CD4-positive, alpha-beta T cell treated with Interleukin-2 at 100 ng/mL for 4 hours (primary cell): ENCODE measurements at regions not wholly inside any gene's neighbourhood (a gene's known extent, or its start where the extent isn't known, plus 50 kb on each side); places are given as distances from the start of the nearest gene placed in this dataset.

Experiments used
- DNase-seq: peaks from one replicate; pipeline ENCODE4 v3.0.0-alpha.2; 2020; ENCODE audit warnings: low spot score

DNA sequence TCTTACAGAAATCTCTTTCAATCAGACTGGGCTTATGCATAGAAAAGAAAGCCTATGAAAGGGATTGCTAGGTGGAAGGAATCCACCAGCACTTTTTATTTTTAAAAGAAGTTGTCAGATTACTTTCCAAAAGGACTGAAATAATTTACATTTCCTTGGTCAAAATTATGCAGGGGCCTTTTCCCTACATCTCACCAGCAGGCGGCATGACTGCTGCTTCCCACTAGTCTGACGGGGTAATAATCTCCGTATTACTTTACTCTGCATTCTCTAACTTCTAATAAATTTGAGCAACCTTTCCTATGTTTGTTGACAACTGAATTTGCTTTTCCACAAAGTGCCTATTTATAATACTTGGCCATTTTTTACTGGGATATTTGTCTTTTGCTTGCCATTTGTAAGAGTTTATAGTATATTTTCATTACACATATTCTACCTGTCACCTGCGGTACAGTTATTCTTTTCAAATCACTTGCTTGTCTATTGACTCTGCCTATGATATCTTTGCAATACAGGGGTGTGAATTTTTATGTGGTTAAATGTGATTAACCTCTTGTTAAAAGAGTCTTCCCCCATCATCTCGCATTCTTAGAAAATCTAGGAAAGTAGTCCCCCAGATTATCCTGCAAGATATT lies 51.9 kb upstream of the USP47 start:
- DNase-seq, result no peak

DNA sequence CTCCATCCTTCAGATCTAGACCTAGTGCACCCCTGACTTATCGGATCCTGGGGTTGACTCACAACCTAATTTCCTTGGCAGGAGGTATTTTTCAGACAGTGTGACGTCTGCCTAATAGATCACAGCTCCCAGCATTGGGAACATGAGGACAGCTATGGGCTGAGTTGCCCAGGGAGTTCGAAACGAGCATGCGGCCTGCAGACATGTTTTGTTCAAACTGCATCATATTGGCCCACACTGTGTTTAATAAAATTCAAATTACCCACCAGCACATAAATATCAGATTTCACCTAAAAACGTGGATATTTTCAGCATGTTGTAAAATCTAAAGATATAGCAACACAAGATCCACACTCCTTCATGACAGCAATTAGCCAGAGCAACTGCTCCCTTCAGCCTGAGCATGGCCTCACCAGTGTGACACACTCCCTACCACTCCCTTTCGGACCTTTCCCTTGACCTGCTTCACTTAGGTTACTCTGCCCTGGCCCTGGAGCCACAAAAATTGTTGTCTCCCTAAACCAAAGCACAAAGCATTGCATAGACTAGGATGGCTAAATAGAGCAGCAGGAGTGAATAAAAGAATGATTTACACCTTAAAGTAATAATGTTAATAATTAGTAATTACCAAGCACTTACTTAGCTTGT lies 53.6 kb upstream of the USP47 start:
- no peak for DNase-seq

DNA sequence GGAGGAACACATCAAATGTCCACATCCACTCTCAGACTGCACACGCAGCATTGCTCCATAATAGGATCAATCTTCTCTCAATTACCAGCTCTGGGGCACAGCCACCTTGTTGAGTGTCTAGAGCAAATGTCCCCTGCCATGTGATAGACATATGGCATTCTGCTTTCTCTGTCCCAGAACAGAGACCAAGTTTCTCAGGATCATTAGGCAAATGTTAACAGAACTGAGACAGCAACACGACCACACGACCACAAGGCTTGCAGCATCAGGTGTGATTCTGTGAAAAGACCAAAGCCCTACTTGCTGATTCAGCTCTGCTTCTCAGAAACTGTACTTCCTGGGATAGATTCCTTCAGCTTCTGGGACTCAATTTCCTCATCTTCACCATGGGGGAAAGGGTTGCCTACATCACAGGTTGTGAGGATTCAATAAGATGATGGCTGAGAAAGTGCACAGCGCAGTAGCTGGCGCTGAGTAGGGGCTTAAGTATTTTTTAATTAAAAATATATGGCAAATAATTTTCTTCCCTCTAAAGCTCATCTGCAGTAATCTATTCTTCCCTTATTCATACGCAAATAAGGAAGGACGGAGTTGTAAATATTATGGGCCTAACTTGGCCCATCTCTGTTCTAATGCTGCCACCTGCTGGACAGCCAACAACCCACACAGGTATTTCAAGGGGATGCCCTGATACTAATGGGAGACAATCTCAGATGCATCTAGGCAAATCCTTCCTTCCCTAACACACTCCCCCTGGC lies 54.3 kb upstream of the USP47 start:
- peak; percentile 74 for DNase-seq

DNA sequence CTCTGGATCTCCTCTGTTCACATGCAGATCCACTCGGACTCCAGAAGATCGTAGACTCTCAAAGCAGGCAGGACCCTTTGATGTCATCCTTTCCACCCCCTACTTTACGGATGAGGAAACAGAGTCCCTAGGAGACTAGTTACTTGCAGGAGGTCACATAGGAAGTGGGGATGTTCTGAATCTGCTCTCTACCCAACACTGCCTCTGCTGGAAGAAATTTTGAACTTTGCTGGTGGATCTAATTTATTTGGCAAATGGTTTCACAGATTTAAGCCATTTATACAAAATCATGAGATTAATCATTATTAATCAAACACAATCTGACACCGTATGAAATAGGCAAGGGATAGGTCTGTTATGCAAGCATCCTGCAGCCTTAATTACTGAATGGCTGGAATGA lies 55.0 kb upstream of the USP47 start:
- no peak for DNase-seq

DNA sequence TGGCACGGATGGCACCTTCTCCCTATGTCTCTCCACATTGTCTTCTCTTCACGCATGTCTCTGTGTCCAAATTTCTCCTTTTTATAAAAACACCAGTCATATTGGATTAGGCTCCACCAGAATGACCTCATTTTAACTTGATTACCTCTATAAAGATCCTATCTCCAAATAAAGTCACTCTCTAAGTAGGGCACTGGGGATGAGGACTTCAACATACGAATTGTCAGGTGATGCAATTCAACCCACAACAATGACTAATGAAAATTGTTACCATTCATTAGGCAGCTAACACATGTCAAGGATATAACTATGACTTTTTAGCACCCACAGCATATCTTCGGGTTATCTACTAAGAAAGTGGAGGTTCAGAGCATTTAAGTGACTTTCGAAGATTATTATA lies 55.5 kb upstream of the USP47 start:
- DNase-seq, result no peak

DNA sequence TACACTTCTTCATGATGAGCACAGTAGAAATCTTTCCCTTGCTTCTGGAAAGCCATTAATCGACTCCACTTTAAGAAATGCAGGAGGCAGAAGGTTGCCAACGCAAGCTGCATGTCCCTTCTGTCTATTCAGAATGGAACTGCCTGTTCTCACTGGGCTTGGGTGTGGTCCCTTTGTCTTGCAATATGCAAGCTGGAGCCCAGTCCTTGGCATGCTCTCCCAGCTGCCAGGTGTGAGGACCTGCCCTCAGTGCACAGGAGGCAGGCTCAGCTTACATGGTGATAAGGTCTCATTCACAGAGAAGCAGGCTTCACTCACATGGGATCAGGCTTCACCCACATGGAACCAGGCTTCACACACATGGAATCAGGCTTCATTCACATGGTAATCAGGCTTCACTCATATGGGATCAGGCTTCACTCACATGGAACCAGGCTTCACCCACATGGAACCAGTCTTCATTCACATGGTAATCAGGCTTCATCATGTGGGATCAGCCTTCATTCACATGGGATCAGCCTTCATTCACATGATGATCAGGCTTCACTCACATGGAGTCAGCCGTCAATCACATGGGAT lies 59.2 kb upstream of the USP47 start:
- DNase-seq, result no peak

DNA sequence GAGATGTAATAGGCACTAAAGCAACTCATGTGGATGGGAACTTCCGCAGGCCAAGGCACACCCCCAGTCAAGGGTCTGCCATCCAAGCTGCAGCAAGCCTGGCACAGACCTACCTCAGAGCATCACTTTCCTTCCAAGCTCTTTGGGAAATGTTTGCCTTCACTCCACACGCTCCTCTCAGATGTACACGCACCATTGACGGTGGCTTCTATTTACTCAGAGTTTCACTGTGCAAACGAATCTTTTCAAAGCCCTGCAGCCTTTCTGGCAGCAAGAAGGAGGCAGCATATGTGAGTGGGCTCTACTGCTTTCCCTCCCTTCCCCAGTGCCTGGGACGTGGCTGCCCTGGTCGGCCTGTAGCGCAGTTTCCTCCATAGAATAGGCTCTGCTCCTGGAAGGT lies 60.9 kb upstream of the USP47 start:
- DNase-seq, result no peak

DNA sequence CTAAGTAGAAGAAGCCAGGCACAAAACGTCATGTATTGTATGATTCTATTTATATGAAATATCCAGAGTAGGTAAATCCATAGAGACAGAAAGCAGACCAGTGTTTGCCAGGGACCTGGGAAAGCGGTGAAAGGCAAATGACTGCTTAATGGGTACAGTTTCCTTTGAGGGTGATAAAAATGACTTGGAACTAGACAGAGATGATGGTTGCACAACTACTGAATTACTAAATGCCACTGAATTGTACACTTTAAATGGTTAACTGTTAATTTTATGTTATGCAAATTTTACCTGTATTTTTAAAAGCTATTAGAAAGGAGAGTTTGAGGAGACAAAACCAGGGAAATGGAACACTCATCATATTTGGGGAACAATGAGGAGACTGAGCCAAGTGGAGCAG lies 61.8 kb upstream of the USP47 start:
- DNase-seq, result no peak

DNA sequence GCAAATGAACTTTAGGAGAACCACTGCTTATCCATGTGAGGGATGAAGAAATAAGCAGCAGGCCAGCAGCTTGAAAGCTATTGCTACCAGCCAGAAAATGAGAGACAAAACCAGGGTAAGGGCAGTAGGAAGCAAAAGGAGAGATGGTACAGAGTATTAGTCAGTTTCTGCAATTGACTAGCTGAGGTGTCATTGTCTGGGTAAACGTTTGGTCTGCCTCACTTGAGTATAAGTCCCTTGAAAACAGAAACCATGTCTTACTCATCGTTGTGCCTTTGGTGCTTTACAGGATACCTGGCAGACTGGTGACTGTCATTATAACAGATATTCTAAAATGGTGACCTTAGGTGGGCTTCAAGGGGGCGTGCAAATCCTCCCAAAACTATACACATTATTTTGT lies 63.9 kb upstream of the USP47 start:
- DNase-seq, result no peak

DNA sequence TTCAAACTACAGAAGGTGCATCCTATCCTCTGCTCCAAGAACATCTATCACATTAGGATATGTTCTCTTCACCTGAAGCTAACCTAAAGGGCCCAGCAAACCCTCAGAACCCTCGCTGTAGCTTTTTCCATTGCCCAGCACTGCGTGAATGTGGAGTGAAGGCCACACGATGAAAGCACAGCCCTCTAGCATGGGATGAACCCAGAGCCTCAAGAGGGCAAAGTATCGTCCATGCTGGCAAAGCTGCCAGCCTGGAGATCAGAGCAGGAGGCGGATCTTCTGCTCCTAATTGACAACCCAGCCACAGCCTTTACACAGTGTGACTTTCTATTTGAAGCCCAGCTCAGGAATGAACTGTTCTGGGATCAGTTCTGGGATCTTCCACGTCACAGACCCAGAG lies 65.1 kb upstream of the USP47 start:
- no peak for DNase-seq

DNA sequence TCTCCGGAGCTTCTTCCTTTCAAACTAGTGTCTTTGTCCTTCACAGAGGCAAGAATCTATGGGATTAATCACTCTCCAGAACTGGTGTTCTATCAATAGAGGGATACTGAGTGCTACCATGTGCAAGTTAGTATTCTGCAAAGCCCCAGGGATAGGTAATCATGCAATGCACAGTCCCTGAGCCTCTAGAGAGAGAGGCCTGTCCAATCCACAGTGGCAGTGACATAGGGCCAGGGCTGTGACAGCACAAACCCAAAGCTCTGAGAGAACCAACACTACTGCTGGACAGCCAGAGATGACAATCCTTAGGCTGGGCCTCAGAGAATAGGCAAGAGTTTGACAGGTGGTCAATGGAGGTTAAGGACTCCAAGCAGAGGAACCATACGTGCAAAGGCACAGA lies 66.8 kb upstream of the USP47 start:
- no peak for DNase-seq

DNA sequence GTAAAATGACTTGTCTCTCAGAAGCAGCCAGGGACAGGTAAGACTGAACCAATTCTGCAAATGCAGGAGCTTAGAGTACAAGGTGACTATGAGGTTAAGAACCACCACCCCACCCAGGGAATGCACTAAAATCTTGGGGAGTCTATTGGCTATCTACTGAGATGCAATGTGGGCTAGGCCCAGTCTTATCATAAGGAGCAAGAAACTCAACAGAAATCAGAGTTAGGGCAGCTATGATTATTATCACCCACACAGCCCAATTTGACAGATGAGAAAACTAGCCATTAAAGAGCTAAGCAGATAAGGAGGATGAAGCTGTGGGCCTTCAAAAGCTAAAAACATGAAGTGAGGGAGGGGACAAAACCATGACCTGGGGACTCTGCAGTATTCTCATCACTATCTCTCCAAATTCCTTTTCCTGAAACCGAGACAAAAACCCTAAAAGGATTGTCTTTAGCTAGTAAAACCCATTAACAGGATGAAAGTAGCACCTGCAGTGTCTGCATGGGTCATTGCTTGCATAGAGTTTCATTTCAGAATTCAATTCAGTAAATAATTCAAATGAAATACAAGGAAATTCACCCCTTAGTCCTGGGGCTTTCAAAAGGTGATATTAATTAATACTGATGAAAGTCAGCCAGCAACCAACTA lies 68.8 kb upstream of the USP47 start:
- no peak for DNase-seq

DNA sequence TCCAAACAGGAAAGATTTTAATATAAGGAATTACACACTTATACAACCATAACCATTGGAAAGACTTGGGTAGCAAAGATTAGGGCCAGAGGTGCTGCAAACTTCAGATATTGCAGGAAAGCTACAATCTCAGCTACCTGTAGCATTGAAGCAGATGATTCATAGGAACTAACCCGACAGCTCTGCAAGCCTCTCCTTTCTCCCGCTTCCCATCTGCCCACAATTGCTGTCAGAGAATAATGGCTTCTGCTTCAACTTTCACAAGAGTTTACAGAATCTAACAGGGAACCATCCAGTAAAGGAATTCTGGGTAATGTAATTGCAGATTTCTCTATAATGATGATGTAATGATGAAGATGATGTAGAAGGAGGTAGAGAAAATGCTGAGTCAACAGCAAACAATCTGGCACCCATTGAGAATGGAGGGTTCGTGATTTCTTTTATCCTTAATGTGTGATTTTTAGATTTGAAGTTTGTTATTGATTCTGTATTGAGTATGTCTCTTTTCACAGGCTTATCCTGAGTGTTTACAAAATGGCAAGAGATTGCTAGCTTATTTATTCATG lies 70.8 kb upstream of the USP47 start:
- DNase-seq, result no peak

DNA sequence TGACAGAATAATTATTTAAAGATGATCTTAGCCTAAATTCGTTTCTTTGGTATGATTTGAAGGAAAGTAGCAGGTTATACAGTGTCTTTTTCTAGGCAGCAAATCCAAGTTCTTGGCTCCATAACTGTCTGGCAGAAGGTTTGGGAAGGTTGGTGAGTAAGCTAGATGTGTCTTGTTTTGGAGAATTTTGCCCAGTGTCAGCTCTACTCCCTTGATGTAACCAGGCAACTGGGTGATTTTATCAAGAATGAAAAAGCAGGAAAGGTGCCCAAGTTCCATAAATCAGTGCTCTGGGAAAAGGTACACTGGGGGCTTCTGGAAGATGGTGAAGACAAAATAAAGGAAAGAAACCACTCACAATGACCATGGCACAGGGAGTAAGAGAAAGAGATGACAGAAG lies 71.5 kb upstream of the USP47 start:
- no peak for DNase-seq

DNA sequence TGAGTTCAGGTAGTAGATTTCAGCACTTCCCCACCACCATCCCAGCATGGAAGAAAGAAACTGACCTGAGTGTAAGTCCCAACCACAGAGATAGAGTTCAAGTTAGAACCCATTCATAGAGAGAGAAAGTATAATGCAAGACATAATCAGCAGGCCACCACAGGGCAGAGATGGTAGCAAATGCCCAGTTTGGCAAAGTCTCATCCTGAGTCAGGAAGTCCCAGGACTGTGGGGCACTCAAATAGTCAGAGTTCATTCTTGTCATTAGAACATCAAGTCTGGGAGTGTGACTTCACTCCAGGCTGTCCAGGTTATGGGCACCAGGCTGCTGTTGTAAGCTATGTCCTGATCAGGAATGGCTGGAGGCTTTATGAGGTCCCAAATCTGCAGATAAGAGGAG lies 72.0 kb upstream of the USP47 start:
- no peak for DNase-seq

DNA sequence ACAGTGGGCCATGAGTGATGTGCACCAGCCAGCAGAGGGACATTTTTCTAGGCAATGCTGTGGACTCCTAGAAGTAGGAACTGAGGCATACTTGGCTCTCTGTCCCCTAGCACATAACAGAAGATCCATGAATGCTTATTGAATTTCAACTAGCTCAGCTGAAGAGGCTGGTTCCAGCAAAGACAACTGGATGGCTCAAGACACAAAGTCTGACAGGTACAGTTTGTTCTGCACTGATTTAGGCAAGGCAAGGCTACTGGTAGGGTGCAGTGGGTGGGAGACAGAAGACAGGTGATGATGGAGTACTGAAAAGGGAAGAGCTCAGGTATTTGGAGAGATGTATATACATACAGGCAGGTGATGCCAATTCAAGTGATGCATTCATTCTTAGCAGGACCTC lies 72.4 kb upstream of the USP47 start:
- no peak for DNase-seq

DNA sequence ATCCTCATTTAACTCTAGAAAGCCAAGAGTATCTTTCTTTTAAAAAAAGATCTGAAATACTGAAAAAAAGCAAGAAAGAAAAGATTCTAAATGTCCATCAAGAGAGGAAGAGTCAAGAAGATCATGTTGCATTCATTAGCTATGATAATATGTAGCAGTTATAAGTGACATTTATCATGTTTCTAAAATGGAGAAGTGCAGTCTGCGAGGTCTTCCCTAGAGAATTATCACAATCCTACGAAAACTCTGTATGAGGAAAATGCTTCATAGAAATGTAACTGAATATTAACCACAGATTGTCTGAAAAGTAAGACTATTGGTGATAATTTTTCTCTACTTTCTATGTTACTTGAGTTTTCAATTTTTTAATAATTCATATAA lies 77.4 kb upstream of the USP47 start:
- DNase-seq, result no peak

DNA sequence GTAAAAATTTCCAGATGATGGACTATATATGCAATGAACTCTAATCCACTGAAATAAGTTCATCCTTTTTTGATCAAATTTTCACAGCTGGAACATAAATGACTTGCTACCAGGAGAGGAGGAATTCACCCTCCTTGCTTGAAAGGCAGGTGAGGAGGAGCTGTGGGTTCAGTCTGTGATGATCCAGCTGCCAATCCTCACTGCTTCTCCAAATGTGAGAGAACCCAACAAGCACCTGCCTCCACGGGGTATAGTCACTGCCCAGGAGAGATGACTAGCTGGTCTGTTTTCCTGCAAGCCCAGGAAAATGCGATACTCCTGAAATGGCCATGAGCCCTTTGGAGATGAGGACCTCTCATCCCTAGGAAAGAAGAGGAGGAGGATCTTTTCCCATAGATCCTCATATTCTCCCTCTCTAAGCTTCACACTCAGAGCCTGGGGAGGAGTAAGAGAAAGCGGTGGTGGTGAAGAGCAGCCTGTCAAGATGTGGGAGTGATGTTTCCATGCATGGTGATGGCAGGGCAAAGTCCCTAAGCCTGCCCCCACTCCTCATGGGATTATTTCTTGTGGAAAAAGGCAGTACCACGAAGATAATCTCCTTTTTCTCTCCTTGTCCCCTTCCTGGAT lies 77.9 kb upstream of the USP47 start:
- no peak for DNase-seq

DNA sequence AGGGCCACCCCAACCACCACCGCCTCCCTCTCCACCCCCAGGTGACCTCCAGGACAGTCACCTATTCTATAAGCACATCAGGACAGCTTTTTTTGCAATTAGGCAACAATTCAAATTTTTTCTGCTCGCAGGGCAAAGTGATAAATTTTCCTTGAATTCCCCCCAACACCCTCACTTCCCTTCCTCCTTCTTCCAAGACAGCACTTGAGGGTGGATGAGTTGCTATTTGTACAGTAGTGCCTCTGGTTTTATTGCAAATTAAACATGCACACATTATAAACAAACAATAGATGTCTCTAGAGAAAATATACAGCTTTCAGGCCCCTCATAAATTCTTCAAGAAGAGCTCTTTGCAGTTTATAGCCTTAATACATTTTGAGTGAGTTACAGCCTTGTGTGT lies 80.9 kb upstream of the USP47 start:
- no peak for DNase-seq

DNA sequence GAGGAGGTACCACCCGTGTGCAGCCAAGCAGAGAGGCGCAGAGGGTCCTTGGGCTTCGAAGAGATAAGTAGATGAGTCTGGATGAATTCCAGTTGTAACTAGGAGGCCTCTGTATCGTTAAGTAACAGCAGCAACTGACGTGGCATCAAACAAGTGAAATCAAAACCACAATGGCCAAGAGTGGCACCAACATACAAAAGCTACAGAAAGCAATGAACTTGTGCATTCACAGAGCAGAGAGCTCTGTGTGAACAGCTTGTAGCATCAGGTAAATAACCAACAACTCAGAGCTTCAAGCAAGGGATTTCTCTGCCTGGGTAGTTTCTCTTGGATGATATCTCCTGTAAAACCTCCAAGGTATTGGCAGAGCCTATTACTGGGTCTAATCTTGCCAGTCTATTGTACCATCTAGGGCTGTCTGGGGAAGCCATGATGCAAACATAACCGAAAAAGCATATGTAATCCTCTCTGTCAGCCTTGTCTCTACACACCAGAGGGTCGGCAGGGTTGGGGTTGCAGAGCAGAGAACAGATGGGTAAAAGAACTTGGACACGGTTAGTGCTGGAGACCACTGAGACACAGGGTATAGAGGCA lies 83.1 kb upstream of the USP47 start:
- DNase-seq, result no peak

DNA sequence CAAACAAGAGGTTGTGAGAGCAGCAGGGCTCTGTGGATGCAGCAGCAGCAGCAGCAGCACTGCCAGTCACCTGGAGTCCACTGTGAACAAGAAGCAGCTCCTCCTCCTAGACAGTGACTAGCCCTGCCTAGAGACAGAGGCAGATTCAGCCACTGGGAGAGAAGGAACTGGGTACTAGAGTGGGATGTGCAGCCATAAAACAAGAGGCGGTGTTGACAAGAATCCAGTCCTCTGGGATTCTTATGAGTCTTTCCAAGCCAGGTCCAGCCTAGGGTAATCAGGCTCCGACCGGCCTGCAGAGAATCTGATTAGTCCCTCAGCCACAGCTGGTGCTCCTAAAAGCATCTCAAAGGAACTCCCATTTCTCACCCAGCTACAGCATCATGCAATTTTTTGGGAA lies 83.9 kb upstream of the USP47 start:
- DNase-seq, result no peak

DNA sequence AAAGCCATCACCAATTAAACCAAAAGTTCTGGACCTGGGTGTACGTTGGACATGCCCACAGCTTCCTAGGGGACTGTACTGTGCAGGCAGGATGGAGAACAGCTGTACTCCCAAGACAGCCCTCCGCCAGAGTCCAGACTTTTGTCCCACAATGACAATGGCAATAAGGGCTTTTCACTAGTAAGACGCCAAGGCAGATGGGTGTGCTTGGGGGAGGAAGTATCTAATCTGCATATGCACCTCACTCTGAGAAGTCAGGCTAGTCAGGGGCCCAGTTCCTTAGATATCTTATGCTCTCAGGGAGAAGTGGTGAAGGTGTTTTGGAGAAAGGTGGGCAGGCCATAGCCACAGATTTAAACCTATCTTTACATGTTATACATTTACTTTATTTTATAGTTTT lies 85.1 kb upstream of the USP47 start:
- no peak for DNase-seq
